Stimulated activated CD8-positive, alpha-beta memory T cell treated with anti-CD3 and anti-CD28 coated beads, Interleukin-12 subunit alpha, Interleukin-12 subunit beta, amount 100 ng/mL, for 24 hours (primary cell): ENCODE measurements at regions not wholly inside any gene's neighbourhood (a gene's known extent, or its start where the extent isn't known, plus 50 kb on each side); places are given as distances from the start of the nearest gene placed in this dataset.

Source experiments
- DNase-seq: peaks from one replicate; pipeline ENCODE4 v3.0.0-alpha.2; 2020; ENCODE audit errors: extremely low read depth

DNA sequence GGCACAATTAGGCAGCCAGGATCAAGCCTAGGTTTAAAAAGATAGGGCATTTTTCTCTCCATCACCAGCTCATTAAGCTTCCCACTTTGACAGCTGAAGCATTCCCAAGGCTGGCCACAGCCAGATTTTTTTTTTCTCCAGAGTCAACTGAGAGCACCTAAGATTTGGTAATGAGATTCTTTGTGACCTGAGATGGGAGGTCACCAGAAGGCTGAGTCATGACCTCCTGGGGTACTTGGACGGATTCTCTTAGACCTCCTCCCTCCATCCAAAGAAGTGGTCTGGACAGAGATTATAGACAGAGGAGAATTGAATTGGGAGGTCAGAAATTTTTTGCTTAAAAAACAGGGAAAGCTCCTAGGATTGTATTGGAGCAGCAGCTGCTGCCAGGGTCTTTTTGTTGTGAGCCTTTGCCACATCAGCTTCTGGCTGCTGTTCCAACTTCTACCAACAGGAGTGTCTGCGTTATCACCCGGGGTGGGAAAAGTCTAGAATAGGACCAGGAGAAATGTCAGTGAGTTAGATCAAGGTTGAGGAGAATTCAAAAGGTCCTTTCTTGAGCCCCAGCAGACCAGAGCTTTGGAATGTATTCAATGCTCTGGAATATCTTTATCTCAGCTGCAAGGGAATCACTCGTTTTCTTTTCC is 221.2 kb upstream of the N4BP1 start:
- DNase-seq, result no peak

DNA sequence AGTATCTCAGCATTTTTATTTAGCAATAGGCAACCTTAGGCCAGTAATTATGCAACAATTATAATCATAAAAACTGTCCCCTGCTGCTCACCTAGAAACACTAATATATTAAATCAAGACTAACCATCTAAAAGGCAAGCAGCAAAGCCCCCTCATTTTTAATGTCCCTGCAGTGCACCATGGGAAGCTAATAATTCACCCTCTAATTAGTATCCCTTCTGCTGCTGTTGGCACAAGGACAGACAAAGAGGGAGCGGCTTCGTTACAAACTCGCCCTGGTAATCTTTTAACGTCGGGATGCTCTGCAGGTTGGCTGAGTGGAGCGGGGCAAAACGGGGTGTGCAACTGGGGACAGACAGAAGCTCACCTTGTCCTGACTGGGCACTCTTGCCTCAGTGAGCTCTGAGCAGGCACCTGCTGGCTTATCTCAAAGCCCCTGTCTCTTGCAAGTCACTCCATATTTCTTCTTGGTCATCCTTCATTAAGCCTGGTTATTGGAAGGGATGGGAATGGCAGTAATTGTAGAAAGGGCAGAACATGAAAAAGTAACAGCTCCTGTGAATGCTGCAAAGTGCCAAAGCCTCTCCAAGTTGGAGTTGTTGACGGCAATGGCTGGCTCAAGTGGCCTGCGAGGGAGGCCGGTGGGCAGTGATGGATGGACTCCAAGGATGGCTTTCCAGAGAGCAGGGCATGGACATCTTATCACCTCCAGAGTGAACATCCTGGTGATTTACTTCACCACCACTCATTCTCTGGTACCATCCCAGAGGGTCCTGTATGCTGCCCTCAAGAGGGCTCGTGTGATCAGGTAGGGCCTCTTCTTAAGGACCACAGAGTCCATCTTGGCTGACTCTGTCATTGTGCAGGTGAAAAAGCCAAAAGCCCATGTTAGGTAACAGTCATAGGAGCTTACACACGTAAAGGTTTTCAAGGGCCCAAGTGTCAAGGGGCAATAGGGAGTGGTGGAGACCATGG is 219.6 kb upstream of the N4BP1 start:
- no peak for DNase-seq

DNA sequence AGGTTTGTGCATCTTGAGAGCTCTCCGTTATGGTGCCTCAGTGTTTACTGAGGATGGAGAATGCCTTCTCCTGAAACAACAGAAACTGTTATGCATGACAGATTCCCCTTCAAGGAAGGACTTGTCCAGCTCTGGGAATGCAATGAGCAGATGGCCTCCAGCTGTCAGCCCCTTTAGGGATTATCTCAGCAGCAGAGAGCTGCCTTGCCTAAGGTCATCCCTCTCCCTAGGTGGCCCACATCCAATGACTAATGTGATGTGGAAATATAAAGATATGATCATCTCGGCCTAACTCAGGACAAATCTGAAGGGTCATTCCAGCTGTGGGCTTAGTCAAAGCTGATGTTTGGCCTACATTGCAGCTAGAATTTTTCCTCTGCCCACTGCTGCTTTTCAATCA is 214.3 kb upstream of the N4BP1 start:
- no peak for DNase-seq

DNA sequence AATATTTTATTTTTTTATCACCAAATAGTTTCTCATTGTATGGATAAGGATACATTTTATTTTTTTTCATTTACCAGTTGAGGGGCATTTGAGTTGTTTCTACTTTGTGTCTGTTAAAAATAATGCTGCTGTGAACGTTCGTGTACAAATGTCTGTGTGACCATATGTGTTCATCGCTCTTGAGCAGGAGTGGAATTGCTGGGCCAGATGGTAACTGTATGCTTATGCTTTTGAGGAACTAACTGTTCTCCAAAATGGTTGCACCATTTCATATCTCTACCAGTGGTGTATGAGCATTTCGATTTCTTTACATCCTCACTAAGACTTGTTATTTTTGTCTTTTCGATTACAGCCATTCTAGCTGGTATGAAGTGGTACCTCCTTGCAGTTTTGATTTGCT is 212.5 kb upstream of the N4BP1 start:
- DNase-seq, result no peak

- DNase-seq, result no peak
Measured at GRCh38 chr16:48820379-48820778, 210.4 kb upstream of the N4BP1 start.

GRCh38 chr16:48818257-48818656 is 208.3 kb upstream of the N4BP1 start:
- no peak for DNase-seq

DNA sequence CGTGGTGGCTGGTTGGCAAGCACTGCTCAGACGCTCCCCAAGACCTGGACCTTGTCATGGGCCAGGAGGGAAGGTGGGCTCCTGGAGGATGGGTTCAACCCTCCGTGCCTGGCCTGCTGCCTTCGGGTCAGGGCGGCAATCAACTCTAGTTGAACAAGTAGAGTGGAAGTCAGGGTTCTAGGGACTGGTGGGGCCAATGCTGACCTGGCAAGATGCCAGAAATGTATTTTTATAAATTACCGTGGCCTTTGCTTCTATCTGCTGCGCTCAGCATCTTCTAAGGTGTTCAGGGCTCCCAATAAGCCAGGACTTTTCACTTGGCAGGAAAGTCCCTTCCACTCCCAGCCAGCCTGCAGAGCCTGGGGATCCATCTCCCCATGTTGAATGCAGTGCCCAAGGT is 207.1 kb upstream of the N4BP1 start:
- DNase-seq, result no peak

- DNase-seq, result no peak
Measured at GRCh38 chr16:48816393-48816792, 206.4 kb upstream of the N4BP1 start.

DNA sequence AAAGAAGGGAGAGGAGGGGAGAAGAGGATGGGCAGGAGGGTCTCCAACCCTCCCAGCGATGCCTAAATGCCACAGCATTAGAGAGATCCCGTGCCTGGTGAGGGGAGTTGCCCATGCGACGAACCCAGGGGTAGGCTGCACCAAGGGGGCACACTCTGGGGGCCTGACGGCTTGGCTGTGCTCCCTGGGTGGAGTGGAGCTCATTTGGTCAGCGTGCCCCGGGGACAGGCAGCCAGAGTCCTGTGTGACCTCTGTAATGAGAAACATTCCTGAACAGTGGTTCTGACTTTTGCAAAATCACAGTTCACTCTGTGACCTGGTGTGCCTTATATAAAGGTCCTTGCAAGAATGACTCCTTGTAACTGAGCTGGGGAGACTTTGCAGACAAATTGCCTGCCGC is 205.0 kb upstream of the N4BP1 start:
- DNase-seq, result no peak

GRCh38 chr16:48813485-48813884 is 203.5 kb upstream of the N4BP1 start:
- no peak for DNase-seq

GRCh38 chr16:48812856-48813255 is 202.9 kb upstream of the N4BP1 start:
- no peak for DNase-seq

DNA sequence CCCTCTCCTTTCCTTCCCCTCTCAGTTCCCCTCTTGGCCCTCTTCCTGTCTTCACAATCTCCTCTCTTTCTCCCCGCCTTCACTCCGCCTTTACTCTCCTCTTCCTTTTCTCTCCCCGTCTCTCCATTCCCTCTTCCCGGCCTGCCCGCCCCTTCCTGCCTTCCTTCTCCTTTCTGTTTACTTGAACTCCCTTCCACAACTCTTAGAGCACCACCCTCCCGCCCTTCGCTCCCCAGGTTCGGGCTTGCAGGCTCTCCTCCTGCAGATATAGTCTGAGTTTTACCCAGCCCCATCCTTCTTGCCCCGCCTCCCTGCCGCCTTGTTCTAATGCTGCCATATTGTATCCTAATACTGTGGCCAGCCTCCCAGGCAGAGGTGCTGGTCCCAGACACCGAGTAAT is 201.5 kb upstream of the N4BP1 start:
- no peak for DNase-seq

DNA sequence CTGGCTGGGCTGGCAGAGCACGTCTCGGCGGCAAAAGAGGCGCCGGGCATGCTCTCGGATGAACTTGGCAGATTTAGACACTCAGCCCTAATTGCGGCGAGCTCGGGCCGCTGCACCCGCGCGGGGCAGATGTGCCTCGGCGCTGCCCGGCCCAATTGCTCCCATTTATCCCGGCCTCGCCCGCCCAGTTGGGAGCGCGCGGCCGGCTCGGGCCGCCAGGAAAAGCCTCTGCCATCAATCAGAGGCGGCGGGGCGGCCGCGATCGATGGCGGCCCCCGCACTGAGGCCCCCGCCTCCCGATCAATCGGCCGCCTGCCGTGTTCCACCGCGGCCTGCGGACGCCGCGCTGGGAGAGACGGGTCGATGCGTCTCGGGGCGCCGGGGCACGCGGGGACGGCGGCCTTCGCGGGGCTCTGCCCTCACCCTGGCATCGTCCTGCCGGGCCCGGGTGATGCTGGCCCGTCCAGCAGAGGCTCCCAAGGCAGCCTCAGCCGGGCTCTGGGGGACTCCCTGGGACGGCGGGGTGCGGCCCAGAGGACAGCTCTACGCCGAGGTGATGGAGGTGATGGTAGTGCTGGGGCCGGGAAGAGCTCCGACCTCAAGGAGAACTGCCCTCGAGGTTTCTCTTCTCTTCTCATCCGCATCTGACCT is 200.9 kb upstream of the N4BP1 start:
- DNase-seq, result no peak

DNA sequence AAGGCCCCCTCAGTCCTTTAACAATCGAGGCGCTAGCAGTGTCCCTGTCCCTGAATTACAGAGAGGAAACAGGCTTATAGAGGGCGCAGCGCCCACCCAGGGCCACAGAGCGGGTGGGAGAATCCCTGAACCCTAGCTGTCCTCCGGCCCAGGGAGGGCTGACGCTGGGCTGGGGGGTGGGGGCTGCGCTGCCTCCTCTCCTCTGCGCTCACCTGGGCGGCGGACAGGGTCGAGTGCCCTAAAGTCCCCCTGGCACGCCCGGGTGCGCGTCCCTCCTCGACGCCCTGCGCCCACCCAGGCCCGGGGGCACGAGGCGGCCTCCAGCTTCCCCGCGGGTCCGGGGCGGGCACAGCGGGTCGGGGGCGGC is 200.4 kb upstream of the N4BP1 start:
- no peak for DNase-seq

- no peak for DNase-seq
Measured at GRCh38 chr16:48790151-48790550, 180.2 kb upstream of the N4BP1 start.

DNA sequence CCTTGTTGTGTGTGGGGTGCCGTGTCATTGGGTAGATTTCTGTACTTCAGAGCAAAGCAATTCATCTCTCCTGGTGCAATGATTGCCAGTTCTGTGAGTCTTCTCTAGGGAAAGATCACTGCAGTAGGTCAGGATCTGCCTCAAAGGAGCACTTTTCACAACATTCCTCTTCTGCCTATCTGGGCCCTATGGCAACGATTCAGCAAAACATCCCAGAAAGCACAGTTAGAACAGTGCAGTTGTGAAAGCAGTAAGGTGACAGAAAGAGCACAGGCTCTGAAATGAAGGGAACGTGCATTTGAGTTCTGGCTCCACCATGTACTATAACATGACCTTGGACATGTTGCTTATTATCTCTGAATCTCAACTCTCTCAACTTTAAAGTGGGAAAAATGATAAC is 178.5 kb upstream of the N4BP1 start:
- DNase-seq, result no peak

DNA sequence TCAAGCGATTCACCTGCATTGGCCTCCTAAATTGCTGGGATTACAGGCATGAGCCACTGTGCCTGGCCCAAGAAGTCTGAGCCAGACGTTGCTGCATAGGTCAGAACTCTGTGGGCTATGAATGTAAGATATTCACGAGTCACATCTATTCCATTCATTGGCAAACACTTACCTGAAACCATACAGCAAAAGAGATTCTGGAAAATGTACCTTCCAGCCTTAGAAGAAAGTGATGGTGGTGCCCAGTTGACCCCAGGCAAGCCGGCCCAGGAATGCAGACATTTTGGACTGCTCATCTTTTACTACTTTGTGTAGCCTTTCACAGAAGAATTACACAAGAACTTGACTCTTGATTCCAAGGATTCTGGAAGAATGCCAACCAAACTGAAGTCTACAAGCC is 135.6 kb upstream of the N4BP1 start:
- DNase-seq, result no peak

DNA sequence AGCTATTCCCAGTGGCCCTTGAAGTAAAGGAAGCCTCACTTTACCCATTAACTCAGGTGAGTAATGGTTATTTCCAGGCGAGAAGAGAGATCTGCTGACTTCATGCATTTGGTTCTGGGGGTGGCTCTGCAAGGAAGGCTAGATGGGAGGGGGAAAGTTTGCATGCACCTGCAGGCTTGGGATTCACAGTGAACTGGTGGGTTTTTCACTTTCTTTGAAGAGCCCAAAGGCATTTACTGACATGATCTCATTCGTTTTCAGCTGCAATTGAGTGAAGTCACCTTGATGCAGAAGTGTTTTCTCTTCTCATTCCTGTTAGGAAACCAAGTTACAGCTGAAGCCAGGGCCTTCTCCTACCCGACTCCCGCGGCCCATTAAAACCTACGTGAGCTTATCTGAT is 131.0 kb upstream of the N4BP1 start:
- no peak for DNase-seq

DNA sequence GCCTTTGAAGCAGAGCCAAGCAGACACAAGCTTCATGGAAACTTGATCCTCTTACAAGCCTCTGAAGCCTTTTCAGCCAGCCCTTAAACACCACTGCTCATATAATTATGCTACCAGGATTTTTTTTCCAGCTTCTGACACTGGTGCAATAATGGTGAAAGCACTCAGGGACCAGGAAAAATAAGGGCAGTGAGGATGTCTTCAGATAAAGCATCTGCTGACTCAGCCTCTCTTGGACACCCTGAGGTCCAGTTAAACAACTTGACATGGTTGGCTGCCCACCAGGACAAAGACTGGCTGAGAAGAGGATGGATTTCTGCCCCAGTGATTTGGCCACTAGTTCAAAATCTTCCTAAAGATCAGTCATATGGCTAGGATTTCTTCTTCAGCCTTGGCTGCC is 124.2 kb upstream of the N4BP1 start:
- DNase-seq, result no peak

- DNase-seq, result no peak
Measured at GRCh38 chr16:48704710-48705109, 94.7 kb upstream of the N4BP1 start.

DNA sequence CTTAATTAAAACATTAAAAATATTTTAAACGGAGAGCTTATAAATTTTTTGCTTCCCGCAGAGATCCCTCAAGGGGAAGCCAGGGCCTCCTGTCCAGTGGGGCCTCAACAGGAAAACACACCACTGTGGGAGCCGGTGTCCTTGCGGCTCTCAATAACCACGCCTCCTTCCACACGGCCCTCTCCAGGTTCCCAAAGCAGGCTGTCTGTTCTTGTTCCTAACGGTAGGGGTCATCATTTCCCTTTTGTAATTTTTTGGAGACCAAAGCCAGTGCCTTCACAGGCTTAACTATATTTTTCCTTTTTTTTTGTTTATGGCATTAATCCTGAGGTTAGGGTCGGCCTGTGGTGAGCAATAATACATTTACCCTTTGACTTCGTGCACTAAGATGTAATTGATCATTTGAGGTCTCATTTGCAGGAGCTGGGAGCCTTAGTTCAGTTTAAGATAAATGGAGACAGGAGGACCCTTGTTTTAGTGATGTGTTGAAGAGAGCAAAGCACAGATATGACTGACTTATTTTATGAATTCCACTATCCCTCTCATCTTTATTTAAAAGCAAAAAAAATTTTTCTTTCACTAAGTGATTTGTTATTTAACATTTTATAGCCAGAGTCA is 77.5 kb upstream of the N4BP1 start:
- DNase-seq, result peak; percentile 2

DNA sequence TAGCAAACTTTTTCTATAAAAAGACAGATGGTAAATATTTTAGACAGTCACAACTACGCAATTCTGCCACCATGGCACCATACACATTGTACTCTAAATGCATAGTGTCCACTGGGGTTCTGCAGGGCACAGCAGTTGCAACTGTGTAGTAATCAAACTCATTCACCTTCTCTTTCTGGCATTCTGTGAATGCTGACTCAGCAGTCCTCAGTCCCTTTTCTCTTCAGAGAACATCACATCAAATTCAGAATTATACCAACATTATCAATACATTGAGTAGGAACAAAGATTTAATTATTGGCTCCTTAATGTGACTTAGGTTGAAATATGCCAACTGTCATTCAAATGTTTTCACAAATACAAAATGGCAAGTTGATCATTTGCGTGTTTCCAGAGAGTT is 74.2 kb upstream of the N4BP1 start:
- no peak for DNase-seq
